Left ventricle myocardium inferior (tissue), 1 donor: ENCODE measurements at regions not wholly inside any gene's neighbourhood (a gene's known extent, or its start where the extent isn't known, plus 50 kb on each side); places are given as distances from the start of the nearest gene placed in this dataset.

Experiments
- DNase-seq: peaks from one replicate; pipeline ENCODE4 v3.0.0-alpha.2; 2020
- H3K27ac ChIP-seq: fragments of 200-600 bp; replicated peaks from 2 replicates; pipeline ENCODE4 v1.8.0; 2021
- H3K27me3 ChIP-seq: fragments of 200-600 bp; 2 replicates; pipeline ENCODE4 v1.8.0; 2021; ENCODE audit warnings: low read depth
- H3K36me3 ChIP-seq: fragments of 200-600 bp; 2 replicates; pipeline ENCODE4 v1.8.0; 2021
- H3K4me1 ChIP-seq: fragments of 200-600 bp; 2 replicates; pipeline ENCODE4 v1.8.0; 2021
- H3K4me3 ChIP-seq: fragments of 200-600 bp; 2 replicates; pipeline ENCODE4 v1.8.0; 2021; ENCODE audit warnings: mild to moderate bottlenecking, moderate library complexity
- H3K9me3 ChIP-seq: fragments of 200-600 bp; replicated peaks from 2 replicates; pipeline ENCODE4 v1.8.0; 2021
- intact Hi-C: fragments of 100-400 bp; cut with micrococcal nuclease; formaldehyde crosslinking; loops from one replicate; pipeline ENCODE4 v1.11.0; 2022
- TF ChIP-seq, protein P1 (sequence below): fragments of 200-600 bp; IDR thresholded peaks from 2 replicates; pipeline ENCODE4 v1.8.0; 2021; ENCODE audit warnings: antibody characterized with exemption, mild to moderate bottlenecking, borderline replicate concordance
- donor health status: DM: no; HTN: yes; CAD: no; lungs with severe emphysema.

GRCh38 chr12:58787021-58787760 lies 133.1 kb downstream of the LRIG3 start:
- TF ChIP-seq, protein P1, sequence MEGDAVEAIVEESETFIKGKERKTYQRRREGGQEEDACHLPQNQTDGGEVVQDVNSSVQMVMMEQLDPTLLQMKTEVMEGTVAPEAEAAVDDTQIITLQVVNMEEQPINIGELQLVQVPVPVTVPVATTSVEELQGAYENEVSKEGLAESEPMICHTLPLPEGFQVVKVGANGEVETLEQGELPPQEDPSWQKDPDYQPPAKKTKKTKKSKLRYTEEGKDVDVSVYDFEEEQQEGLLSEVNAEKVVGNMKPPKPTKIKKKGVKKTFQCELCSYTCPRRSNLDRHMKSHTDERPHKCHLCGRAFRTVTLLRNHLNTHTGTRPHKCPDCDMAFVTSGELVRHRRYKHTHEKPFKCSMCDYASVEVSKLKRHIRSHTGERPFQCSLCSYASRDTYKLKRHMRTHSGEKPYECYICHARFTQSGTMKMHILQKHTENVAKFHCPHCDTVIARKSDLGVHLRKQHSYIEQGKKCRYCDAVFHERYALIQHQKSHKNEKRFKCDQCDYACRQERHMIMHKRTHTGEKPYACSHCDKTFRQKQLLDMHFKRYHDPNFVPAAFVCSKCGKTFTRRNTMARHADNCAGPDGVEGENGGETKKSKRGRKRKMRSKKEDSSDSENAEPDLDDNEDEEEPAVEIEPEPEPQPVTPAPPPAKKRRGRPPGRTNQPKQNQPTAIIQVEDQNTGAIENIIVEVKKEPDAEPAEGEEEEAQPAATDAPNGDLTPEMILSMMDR: no peak
- Histone ChIP-seq H3K4me1 (no peaks in the 10 kb centered on the region), H3K9me3 (peaks cover 15% of the 10 kb centered on the region), H3K27ac (no peak overlapping the region), H3K4me3 (no peak overlapping the region), H3K27me3 (no peaks in the 10 kb centered on the region), H3K36me3 (no peaks in the 10 kb centered on the region)
- DNase-seq: no peak
- intact Hi-C loops: no loop called here

DNA sequence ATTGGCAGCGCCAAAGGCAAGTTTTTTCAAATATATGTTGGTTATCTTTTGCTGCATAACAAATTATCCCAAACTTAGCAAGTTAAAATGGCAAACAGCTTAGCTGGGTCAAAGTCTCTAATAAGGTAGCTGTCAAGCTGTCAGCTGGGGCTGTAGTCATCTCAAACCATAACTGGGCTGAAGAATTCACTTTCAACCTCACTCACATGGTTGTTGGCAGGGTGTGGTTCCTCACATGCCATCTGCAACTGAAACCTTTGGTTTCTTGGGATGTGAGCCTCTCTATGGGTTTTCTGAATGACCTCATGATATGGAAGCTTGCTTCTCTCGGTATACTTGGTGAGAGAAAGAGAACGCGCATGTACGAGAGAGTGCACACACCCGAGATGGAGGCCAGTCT lies 125.4 kb downstream of the LRIG3 start:
- no peaks in the 10 kb centered on the region for H3K27me3 ChIP-seq
- no peaks in the 10 kb centered on the region for H3K4me1 ChIP-seq
- no peak for DNase-seq
- intact Hi-C loops: no loop called here
- no peaks in the 10 kb centered on the region for H3K36me3 ChIP-seq
- TF ChIP-seq, protein P1: no peak
- peaks cover 26% of the 10 kb centered on the region for H3K9me3 ChIP-seq
- no peak overlapping the region for H3K27ac ChIP-seq
- no peak overlapping the region for H3K4me3 ChIP-seq

DNA sequence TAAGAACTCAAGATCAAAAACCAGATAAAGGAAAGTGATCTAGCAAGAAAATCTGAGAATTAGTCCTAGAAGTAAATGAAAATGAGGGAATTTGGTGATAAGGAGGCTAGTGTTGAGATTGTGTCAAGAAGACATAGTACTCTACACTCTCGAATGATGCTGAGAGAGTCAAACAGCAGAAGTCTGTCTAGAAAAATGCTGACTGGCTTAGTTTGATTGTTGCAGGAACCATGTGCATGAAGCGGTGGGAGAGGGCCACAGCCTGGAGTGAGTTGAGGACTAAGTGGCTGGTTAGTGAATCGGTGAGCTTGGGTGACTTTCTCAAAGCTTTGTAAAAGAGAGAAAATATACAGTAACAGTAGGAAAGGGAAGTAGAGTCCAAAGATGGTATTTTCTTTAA lies 124.5 kb downstream of the LRIG3 start:
- intact Hi-C loops: no loop called here
- TF ChIP-seq, protein P1: no peak
- DNase-seq: no peak

DNA sequence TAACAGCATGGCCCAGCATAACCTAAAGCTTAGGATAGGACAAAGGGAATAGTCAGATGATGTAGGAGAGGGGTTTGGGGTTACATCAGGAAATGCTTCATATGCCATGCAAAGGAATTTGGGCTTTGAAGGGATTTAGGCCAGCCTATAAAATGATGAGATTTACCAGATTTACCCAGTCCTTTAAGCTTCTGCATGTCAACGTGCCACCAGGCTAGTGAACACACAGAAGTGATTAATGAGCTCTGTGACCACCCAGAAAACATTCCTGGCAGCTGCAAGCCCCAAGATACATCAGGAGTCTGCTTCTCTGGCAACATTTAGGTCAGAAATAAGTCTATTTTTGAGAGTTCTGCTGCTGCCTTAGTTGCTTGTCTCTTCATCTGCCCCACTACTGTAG lies 118.3 kb downstream of the LRIG3 start:
- intact Hi-C loops: no loop called here
- no peaks in the 10 kb centered on the region for H3K36me3 ChIP-seq
- no peak overlapping the region for H3K27ac ChIP-seq
- no peaks in the 10 kb centered on the region for H3K27me3 ChIP-seq
- no peak for DNase-seq
- peaks cover 20% of the 10 kb centered on the region for H3K9me3 ChIP-seq
- H3K4me3 ChIP-seq: no peak overlapping the region
- H3K4me1 ChIP-seq: no peaks in the 10 kb centered on the region
- TF ChIP-seq, protein P1: no peak

More for the DNA sequence above, 124.5 kb downstream of the LRIG3 start:
- Histone ChIP-seq H3K9me3 (peaks cover 28% of the 10 kb centered on the region), H3K36me3 (no peaks in the 10 kb centered on the region), H3K4me1 (no peaks in the 10 kb centered on the region), H3K27me3 (no peaks in the 10 kb centered on the region), H3K27ac (no peak overlapping the region), H3K4me3 (no peak overlapping the region)

DNA sequence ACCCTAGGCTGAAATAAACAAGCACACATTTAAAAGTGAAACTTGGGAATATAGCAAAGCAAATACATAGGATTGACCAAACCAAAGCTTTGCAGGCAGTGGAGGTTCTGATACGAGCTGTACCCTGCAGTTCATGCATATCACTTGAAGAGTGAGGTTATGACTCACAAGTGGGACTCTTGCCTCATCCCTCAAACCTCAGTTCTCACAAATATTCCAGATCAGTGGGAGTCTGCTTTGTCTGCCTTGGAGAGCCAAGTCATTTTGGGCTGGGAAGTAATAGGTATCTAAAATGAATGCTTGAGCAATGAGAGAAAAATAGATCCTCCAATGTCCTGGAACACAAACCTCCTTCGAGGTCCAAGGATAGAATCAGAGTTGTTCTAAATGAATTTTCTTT lies 116.4 kb downstream of the LRIG3 start:
- no peaks in the 10 kb centered on the region for H3K27me3 ChIP-seq
- no peak overlapping the region for H3K27ac ChIP-seq
- H3K9me3 ChIP-seq: peaks cover 12% of the 10 kb centered on the region
- TF ChIP-seq, protein P1: no peak
- no peaks in the 10 kb centered on the region for H3K4me1 ChIP-seq
- H3K4me3 ChIP-seq: no peak overlapping the region
- H3K36me3 ChIP-seq: no peaks in the 10 kb centered on the region
- intact Hi-C loops: no loop called here
- no peak for DNase-seq
